ENCODE measurements at regions not wholly inside any gene's neighbourhood (a gene's known extent, or its start where the extent isn't known, plus 50 kb on each side); places are given as distances from the start of the nearest gene placed in this dataset.

DNA sequence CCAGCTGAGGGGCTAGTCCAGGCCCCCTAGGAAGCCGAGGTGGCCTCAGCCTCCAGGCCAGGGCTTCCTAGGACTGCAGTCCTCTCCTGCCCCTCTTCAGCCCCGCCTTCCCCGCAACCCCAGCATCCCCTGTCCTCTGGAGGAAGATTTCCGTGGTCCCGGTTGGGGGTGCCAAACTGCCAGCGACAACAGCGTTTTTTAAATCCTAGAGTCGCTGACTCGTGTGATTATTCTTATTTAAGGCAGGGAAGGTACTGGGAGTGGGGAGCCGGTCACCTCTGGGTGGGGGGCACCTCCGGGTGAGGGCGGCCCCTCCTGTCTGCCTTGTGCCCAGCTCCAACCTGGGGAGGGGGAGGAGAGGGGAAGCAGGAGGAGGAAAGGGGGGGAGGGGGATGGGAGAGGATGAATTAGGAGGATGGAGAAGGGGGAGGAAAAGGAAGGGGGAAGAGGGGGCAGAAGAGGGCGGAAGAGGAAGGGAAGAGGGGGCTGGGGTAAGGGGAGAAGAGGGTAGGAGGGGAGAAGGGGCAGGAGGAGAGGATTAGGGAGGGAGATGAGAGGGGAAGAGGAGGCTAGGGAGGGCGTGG is 173.1 kb upstream of the IER5L start:
- H3K4me3 Mint-ChIP-seq = no peak overlapping the region
- no peak for DNase-seq
- peaks cover 11% of the 10 kb centered on the region for H3K9me3 Mint-ChIP-seq
- H3K27me3 Mint-ChIP-seq = peaks cover 3% of the 10 kb centered on the region
- no peaks in the 10 kb centered on the region for H3K36me3 Mint-ChIP-seq
- peaks cover 8% of the 10 kb centered on the region for H3K4me1 Mint-ChIP-seq (ENCODE audit: low read depth)
- CTCF ChIA-PET = no interaction called here
- H3K27ac Mint-ChIP-seq = no peak overlapping the region
- intact Hi-C loops (cut with micrococcal nuclease) = no loop called here
- POLR2A ChIA-PET = no interaction called here

GRCh38 chr9:129350143-129350935 is 172.3 kb upstream of the IER5L start:
- Mint-ChIP-seq H3K27ac (no peak overlapping the region), H3K36me3 (no peaks in the 10 kb centered on the region), H3K4me1 (ENCODE audit: low read depth) (peaks cover 8% of the 10 kb centered on the region), H3K27me3 (peaks cover 3% of the 10 kb centered on the region), H3K9me3 (peaks cover 4% of the 10 kb centered on the region), H3K4me3 (no peak overlapping the region)
- CTCF ChIA-PET = no interaction called here
- POLR2A ChIA-PET = no interaction called here
- no peak for DNase-seq
- intact Hi-C loops (cut with micrococcal nuclease) = no loop called here

GRCh38 chr9:129349665-129349947 is 171.5 kb upstream of the IER5L start:
- H3K4me1 Mint-ChIP-seq (ENCODE audit: low read depth) = peaks cover 8% of the 10 kb centered on the region
- H3K9me3 Mint-ChIP-seq = no peaks in the 10 kb centered on the region
- intact Hi-C loops (cut with micrococcal nuclease) = no loop called here
- H3K36me3 Mint-ChIP-seq = no peaks in the 10 kb centered on the region
- POLR2A ChIA-PET = interaction anchor here (0.6 kb wide), 1 partner anchor 100 kb away, joined by 7 read pairs; no protein-coding TSS in a partner anchor
- peaks cover 3% of the 10 kb centered on the region for H3K27me3 Mint-ChIP-seq
- H3K4me3 Mint-ChIP-seq = no peak overlapping the region
- CTCF ChIA-PET = no interaction called here
- no peak overlapping the region for H3K27ac Mint-ChIP-seq
- DNase-seq = no peak

DNA sequence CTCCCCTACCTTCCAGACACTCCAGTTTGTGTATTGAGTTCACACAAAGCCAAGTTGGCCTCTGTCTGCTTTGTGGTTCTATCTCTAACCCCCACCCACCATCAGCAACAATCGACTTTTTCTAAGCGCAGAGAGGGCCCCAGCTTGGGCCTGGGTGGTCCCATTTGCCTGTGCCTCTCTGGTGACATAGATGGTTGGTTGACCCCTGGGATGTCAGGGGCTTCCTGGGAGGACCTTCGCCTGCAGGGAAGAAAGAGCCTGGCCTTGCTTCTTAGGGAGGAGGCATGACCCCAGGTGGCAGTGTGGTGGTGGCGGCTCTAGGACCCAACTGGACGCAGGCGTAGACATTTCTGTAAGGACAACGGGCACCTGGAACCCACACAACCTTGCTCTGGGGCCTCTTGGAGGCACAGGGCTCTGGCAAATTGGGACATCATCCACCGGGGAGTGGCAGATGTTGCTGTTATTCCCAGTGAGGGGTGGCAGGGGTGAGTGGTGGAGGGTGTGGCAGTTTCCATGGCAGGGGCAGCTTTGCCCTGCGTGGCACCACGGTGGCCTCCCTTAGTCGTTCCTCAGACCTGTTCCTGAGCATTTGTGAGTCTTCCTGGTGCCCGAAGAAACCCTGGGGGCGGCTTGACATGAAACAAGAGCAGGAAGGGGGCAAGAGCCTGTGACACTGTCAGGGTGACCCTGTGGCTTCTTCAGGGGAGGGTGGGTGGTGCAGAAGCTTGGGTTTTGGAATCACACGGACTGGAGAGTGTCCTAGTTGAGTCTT is 171.0 kb upstream of the IER5L start:
- H3K27me3 Mint-ChIP-seq = peaks cover 3% of the 10 kb centered on the region
- ChIA-PET CTCF (no interaction called here), POLR2A (interaction anchor here (0.6 kb wide), 1 partner anchor 99 kb away, joined by 7 read pairs; no protein-coding TSS in a partner anchor)
- H3K4me3 Mint-ChIP-seq = no peak overlapping the region
- DNase-seq = no peak
- intact Hi-C loops (cut with micrococcal nuclease) = no loop called here
- no peaks in the 10 kb centered on the region for H3K36me3 Mint-ChIP-seq
- H3K27ac Mint-ChIP-seq = no peak overlapping the region
- H3K4me1 Mint-ChIP-seq (ENCODE audit: low read depth) = peaks cover 8% of the 10 kb centered on the region
- H3K9me3 Mint-ChIP-seq = no peaks in the 10 kb centered on the region

GRCh38 chr9:129347316-129348120 is 169.5 kb upstream of the IER5L start:
- Mint-ChIP-seq H3K4me1 (ENCODE audit: low read depth) (peaks cover 8% of the 10 kb centered on the region), H3K4me3 (no peak overlapping the region), H3K27me3 (peaks cover 3% of the 10 kb centered on the region), H3K9me3 (no peaks in the 10 kb centered on the region), H3K27ac (no peak overlapping the region), H3K36me3 (no peaks in the 10 kb centered on the region)
- intact Hi-C loops (cut with micrococcal nuclease) = no loop called here
- CTCF ChIA-PET = interaction anchor here (0.6 to 1.2 kb wide), 4 partner anchors 36 to 1699 kb away, joined by 3 to 5 read pairs (median 4); no protein-coding TSS in a partner anchor
- DNase-seq = no peak
- POLR2A ChIA-PET = no interaction called here

GRCh38 chr9:129346046-129346445 is 168.0 kb upstream of the IER5L start:
- Mint-ChIP-seq H3K4me1 (ENCODE audit: low read depth) (peaks cover 5% of the 10 kb centered on the region), H3K4me3 (no peak overlapping the region), H3K27ac (no peak overlapping the region), H3K9me3 (no peaks in the 10 kb centered on the region), H3K36me3 (no peaks in the 10 kb centered on the region), H3K27me3 (no peaks in the 10 kb centered on the region)
- DNase-seq = no peak
- intact Hi-C loops (cut with micrococcal nuclease) = no loop called here
- ChIA-PET POLR2A (no interaction called here), CTCF (interaction anchor here (1.0 kb wide), 1 partner anchor 37 kb away, joined by 5 read pairs; no protein-coding TSS in a partner anchor)

- intact Hi-C loops (cut with micrococcal nuclease) = no loop called here
- ChIA-PET CTCF (interaction anchor here (0.8 to 1.1 kb wide), 2 partner anchors 171 to 172 kb away, joined by 3 to 4 read pairs; no protein-coding TSS in a partner anchor), POLR2A (no interaction called here)
These were observed 166.8 kb upstream of the IER5L start for GRCh38 chr9:129344641-129345495.

GRCh38 chr9:129343424-129344375 is 165.6 kb upstream of the IER5L start:
- intact Hi-C loops (cut with micrococcal nuclease) = no loop called here

More at GRCh38 chr9:129344641-129345495, 166.8 kb upstream of the IER5L start:
- H3K36me3 Mint-ChIP-seq = no peaks in the 10 kb centered on the region
- H3K4me3 Mint-ChIP-seq = no peak overlapping the region
- no peak for DNase-seq
- peaks cover 5% of the 10 kb centered on the region for H3K4me1 Mint-ChIP-seq (ENCODE audit: low read depth)
- no peaks in the 10 kb centered on the region for H3K27me3 Mint-ChIP-seq
- H3K27ac Mint-ChIP-seq = no peak overlapping the region
- no peaks in the 10 kb centered on the region for H3K9me3 Mint-ChIP-seq

DNA sequence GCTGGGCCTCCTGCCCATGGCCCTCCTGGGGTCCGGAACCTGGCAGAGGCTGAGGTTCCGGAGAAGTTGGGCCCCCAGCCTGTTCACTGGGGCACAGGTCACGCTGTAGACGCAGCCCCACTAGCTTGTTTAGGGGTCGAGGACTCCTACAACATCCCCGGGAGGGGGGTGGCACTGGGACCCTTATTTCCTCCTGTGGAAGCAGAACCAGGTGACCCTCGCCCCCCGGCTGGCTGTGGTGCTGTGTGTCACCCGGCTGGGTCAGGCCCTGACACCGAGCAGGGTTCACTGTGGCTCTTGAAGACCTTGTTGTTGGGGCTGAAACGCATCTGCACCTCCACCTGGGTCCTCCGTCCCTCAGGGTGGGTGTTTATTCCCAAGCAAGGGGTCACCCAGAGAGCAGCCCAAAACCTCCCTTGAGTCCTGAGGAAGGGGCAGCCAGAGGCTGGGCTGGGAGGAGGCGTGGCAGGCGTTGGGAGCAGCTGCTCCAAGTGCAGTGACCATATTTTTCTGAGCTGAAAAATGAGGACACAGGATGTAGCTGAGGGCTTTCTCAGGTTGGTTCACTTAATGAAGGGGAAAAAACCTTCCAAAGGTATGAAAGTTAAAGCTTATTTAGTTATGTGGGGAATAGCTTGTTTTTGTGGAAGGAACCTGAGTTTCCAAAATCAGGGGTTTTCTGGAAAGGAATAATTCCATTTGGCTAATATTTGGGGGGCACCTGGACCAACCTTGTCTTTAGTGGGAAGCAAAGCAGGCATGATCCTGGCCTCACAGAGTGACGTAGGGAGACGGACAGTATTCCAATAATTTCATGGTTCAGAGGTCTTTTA is 164.7 kb upstream of the IER5L start:
- Mint-ChIP-seq H3K9me3 (no peaks in the 10 kb centered on the region), H3K4me1 (ENCODE audit: low read depth) (peaks cover 5% of the 10 kb centered on the region), H3K36me3 (no peaks in the 10 kb centered on the region), H3K4me3 (no peak overlapping the region), H3K27ac (no peak overlapping the region), H3K27me3 (no peaks in the 10 kb centered on the region)
- DNase-seq = no peak
- POLR2A ChIA-PET = no interaction called here
- CTCF ChIA-PET = interaction anchor here (1.0 kb wide), 1 partner anchor 10 kb away, joined by 3 read pairs; no protein-coding TSS in a partner anchor
- intact Hi-C loops (cut with micrococcal nuclease) = no loop called here

More at GRCh38 chr9:129343424-129344375, 165.6 kb upstream of the IER5L start:
- ChIA-PET POLR2A (no interaction called here), CTCF (no interaction called here)
- H3K4me1 Mint-ChIP-seq (ENCODE audit: low read depth) = peaks cover 5% of the 10 kb centered on the region
- H3K36me3 Mint-ChIP-seq = no peaks in the 10 kb centered on the region
- no peak for DNase-seq
- H3K4me3 Mint-ChIP-seq = no peak overlapping the region
- no peaks in the 10 kb centered on the region for H3K27me3 Mint-ChIP-seq
- H3K27ac Mint-ChIP-seq = no peak overlapping the region
- H3K9me3 Mint-ChIP-seq = no peaks in the 10 kb centered on the region

DNA sequence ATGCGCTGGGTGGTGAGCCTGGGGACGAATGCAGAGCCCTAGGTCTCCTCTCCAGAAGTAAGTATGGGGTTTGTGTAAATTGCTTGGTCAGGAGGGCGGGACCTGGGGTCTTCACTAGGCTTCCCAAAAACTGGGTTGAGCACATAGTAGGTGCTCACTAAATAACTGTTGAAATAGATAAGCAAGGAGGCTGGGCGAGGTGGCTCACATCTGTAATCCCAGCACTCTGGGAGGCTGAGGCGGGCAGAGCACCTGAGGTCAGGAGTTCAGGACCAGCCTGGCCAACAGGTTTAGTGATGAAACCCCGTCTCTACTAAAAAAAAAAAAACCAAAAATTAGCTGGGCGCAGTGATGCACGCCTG is 163.9 kb upstream of the IER5L start:
- H3K27ac Mint-ChIP-seq = no peak overlapping the region
- peaks cover 5% of the 10 kb centered on the region for H3K4me1 Mint-ChIP-seq (ENCODE audit: low read depth)
- intact Hi-C loops (cut with micrococcal nuclease) = no loop called here
- ChIA-PET POLR2A (no interaction called here), CTCF (interaction anchor here (1.0 kb wide), 1 partner anchor 10 kb away, joined by 3 read pairs; no protein-coding TSS in a partner anchor)
- DNase-seq = no peak
- H3K27me3 Mint-ChIP-seq = no peaks in the 10 kb centered on the region
- no peaks in the 10 kb centered on the region for H3K36me3 Mint-ChIP-seq
- H3K9me3 Mint-ChIP-seq = no peaks in the 10 kb centered on the region
- no peak overlapping the region for H3K4me3 Mint-ChIP-seq
